HS-5 (cell line): ENCODE measurements at regions not wholly inside any gene's neighbourhood (a gene's known extent, or its start where the extent isn't known, plus 50 kb on each side); places are given as distances from the start of the nearest gene placed in this dataset.
"Not testable (repeated sequence)": the region's sequence is repeated elsewhere in the genome, so short reads cannot be mapped to it uniquely, and the experiment has no call there.

ENCODE experiments used
- DNase-seq: peaks from one replicate; pipeline ENCODE4 v3.0.0-alpha.2; 2012; ENCODE audit warnings: low read depth

DNA sequence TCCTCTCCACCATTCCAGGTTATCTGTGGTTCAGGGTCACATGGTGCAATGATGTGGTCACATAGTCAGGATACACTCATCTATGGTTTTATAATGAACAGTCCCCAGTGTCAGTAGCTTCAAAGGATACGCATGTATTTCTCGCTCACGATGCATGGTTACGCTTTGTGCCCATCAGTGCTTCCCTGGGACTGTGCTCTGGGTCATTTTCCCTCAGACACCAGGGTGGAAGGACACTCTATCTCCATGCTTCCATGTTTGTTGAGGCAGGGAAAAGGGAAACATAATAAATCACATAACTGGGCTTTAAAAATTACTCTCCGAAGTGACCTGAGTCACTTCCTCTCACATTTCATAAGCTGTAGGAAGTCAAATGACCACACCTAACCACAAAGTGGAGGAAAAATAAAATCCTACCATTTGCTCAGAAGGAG, 394.8 kb upstream of the NOX3 start:
- peak; percentile 56 for DNase-seq

DNA sequence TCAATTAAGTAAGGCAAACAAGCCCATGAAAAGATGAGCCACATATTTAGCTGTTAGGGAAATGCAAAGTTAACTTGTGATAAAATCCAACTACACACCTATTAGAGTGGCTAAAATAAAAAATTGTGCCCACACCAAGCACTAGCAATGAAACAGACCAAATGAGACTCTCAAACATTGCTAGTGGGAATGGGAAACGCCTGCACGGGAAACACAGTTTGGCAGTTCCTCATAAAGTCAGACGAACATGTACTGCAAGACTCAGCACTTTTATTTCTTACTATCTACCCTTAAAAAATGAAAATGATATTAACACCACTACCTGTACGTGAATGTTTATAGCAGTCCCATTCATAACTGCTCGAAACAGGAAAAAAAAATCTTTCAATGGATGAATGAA, 392.1 kb upstream of the NOX3 start:
- DNase-seq: no peak

DNA sequence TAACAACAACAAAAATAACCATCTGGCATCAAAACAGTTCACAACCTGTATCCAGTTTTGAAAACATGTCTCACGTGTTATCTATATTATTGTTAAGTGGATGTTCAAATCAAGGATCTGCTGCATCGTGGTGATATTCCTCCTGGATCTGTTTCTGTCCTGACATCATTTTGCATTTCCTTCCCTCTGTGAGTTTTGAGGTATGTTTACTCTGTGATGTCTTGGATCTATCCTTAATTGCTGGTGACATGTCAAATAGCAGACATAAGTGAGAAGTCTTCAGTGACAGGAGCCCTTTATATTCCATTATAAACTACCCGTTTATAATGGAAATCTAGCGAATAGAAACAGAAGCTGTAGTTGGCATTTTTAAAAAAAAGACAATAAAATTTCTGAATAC, 381.8 kb upstream of the NOX3 start:
- DNase-seq: no peak

DNA sequence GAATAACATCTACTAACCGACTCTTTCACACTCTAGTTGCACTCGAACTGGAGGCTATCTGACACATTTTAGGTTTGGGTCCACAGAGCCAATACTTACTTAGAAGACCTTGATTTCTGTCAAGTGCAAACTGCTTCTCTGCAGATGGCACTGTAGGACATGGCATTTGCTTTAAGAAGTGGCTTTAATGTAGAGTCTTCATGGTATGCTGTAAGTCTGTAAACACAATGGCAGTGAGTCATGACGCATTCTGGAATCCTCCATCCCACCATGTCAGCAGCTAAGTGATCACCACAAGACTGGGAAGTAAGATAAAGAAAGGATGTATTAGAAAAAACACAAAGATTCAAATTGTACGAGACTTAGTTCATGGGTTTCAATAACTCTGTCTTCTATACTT, 377.0 kb upstream of the NOX3 start:
- peak; percentile 11 for DNase-seq

DNA sequence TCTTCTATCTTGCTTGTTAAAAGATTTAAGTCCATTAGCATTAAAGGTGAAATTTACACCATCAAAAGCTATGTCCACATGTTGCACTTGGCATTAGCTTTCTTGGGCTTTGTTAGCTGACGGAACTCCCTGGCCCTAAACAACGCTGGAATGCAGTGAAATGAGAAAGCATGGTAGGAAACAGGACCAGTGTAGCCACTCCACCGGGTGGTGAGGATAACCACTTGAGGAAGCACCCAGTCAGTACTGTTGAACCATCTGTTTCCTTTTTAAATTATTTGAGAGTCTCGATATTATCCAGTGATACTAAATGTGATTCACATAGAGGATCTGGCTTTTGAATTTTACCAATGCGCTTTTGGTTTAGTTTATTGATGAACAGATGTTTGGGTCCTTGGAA, 374.9 kb upstream of the NOX3 start:
- DNase-seq: no peak

DNA sequence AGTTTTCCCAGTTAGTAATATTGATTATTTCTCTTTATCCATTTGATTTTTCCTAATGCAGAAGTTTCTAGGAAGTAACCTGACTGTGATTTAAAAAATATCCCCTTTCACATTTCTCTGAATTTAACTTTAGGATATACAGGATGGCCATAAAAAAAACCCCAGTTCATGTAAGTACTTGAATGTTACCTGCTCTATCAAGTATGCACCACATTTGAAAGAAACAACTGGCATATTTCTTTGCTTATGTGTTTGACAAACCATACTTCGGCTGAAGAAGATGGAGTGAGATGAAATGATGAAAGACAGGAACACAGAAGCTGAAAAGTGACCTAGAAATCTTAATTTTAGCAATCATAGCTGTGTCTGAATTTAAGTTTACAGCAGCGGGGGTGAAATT, 374.0 kb upstream of the NOX3 start:
- no peak for DNase-seq

DNA sequence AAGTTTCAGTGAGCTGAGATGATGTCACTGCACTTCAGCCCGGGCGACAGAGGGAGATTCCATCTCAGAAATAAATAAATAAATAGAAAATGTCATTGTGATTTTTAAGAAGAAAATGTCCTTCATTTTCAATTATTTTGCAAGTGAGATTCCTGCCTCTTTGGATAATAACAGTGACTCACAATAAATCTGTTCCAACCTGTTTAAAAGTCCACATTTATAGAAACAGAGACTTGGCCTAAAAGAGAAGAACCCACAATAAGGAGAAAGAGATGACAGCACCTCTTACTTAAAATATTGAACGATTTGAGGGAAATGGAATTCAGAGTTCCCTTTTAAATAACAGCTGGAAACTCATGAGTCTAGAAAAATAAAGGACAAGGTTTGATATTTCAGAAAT, 373.4 kb upstream of the NOX3 start:
- no peak for DNase-seq

DNA sequence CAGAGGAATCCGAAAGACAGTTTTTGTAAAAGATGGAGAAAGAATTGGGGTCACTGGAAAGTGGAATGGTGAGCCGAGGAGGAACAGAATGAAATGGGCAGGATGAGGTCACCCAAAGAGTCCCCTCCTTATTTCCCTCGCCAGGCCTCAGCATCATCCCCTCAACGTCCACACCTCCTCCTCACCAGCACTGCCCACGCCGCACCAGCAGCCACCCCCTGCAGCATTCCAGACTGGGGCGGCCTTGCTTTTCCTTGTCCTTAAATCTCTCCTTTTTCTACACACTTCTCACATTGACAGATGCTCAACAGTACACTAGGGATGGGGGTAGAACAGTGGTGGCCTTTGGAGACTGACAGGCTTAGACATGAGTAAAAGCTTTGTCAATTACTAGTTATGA, 363.1 kb upstream of the NOX3 start:
- no peak for DNase-seq

DNA sequence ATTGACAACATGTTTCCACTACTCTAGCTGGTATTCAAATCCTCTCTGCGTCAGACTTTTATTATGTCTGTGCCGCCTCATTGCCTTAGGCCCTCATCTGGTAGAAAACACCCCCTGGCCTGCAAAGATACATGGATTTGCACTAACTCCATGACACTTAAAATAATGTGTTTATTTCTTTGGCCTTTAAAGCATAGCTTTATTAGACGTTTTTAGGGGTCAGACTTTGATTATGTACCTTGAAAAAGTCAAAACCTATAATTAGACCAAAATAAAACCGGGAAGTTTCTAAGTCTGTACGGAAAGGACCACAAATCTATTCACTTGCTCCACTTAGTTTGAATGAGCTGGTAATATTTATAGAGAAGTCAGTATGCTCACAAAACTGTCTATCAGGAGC, 357.9 kb upstream of the NOX3 start:
- DNase-seq: no peak

DNA sequence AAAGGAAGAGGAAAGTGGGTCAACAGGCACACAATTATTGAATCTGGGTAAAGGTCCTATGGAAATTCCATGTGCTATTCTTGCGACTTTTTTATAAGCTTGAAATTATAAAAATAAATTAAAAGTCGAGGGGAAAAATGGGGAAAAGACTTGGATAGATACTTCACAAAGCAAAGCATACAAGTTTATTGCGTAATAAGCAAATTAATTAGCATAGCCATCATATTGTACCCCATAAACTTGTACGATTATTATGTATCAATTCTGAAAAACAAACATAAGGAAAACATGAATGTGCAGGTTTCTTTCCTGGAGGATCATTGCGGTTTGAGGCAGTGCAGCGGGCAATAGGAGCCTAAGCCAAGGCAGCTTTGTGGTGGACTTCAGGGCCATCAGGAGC, 351.6 kb upstream of the NOX3 start:
- DNase-seq: no peak

DNA sequence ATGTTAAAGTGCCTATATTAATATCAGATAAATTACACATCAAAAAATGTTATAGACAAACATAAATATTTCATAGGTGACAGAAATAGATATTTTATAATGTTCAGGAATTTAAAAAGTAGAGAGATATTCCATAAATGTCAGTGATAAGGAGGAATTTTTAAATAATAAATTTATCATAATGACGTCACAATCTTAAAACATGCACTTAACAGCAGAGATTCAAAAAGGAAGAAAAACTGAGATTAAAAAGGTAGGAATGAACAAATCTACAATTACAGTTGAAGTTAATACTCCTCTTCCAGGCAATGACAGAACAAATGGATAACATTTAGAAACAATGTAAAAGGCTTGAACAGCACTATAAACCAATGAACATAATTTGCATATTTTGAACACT, 345.4 kb upstream of the NOX3 start:
- DNase-seq: no peak

DNA sequence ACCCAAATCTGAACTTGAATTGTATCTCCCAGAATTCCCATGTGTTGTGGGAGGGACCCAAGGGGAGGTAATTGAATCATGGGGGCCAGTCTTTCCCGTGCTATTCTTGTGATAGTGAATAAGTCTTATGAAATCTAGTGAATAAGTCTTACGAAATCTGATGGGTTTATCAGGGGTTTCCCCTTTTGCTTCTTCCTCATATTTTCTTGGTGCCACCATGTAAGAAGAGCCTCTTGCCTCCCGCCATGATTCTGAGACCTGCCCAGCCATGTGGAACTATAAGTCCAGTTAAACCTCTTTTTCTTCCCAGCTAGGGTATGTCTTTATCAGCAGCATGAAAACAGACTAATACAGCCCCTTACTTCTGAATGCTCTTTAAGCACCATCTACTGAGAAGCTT, 343.2 kb upstream of the NOX3 start:
- not testable (repeated sequence) for DNase-seq

DNA sequence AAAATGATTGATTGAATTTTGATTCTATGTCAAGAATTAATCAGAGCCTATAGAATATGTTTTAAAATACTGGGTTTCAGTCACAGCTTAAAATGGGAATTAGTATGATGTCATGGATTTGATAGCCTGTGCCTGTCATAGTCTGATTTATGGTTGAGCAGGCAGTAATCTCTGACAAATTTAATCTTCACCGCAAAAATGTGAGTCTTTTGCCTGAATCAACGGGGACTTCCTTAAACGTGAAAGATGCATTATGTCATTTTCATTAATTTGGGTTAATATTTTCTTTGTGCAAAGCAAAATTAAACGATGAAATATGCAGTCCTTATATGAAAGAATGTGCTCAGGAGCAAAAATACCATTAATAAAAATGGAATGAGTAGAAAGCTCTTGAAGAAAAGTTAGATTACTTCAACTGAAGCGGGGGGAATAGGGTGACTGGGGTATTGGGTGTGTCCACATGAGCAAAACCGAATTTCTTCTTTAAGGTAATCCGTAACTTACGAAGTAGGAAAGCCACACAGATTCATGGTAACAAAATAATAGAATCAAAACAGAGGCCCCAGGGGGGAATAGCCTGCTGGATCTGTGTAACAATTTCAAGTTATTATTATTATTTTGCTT, 339.6 kb upstream of the NOX3 start:
- no peak for DNase-seq

DNA sequence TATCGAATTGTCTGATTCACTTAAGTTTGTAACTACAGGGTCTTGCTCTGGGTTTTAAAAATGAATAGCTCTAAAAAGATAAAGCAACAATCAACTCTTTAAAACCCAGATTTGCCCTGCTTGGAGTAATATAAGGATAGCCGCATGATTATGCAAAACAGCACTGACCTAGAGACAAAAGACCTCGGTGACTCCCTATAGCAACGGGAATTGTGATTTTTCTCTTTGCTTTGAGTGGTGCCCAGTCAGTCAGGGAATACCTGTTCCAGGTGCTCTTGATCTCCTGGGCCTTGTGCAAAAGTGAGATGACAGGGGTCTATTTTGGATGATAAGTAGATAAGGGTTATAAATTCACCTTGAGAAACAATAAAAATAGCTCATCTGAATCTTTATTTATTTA, 336.3 kb upstream of the NOX3 start:
- no peak for DNase-seq

DNA sequence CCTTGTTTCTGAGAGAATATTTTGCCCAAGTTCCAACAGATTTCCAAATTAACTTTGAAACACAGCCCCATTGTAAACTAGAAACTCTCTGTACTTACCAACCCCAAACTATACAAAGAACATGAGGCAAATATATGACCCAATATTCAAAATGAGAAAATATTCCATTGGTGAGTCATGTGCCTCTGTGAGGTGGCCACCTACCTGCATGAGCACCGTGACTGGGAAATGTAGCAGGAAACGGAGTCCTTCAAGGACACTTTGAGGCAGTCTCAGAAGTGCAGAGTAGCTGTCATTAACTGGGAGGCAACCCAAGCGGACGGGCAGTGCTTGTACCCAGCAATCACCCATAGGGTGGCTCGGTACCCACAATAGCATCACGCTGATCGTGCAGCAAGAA, 335.5 kb upstream of the NOX3 start:
- no peak for DNase-seq

DNA sequence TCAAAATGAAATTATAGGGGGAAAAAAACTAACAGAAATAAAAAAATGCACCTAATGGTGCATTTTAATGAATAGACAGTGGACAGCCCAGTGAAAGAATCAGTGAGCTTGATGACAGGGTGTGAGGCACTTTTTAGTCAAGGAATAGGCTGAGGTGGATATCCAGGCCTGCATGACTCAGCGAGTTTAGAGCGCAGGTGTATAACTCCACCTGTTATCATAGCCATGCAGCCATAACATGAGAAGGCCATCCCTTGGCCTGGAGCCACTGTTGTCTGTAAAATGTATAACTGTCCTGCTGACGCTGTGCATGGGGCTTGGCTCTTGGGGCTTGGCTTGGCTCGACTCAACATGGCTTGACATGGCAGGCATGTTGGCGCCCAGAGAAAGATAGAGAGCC, 331.5 kb upstream of the NOX3 start:
- DNase-seq: no peak

DNA sequence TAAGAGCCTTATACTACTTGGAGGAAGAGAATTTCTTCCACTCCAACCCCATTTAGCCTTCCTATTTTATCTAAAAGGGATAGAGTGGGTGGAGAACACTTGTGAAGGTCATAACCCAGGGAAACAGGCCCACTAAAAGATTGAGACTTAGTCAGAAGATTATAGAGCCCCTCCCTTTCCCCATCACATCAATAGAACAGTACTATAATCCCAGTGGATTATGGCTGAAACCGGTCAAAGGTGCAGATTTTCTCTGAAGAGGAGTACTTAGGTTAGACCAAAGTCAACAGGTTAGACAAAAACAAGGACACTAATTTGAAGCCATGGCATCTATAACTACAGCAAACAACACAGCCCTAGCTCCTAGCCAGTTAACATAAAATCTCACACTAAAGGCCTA, 330.9 kb upstream of the NOX3 start:
- DNase-seq: no peak

DNA sequence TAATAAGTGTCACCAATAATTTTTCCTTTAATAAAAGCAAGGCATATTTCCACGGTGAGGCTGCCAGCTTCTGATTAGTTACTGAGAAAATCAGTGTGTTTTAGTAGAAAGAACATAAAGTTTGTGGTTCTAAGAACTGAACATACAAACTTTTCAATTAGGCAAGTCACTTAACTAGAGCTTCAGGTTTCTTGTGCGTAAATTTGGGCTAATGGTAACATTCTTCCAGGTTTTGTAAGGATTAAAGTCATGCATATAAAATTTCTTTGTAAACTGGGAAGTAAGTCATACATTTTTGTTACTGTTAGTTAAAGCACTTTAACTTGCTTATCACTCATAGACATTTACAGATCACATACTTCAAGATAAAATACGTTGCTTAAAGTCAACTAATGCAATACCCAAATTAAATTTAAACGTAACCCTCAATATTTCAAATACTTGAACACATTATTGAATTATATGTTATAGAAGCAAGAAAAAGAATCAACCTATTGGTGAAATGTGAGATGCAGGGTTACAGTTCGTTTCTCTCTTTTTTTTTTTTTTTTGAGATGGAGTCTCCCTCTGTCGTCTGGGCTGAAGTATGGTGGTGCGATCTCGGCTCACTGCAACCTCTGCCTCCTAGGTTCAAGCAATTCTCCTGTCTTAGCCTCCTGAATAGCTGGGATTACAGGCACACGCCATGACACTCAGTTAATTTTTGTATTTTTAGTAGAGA, 327.3 kb upstream of the NOX3 start:
- DNase-seq: peak; percentile 10

DNA sequence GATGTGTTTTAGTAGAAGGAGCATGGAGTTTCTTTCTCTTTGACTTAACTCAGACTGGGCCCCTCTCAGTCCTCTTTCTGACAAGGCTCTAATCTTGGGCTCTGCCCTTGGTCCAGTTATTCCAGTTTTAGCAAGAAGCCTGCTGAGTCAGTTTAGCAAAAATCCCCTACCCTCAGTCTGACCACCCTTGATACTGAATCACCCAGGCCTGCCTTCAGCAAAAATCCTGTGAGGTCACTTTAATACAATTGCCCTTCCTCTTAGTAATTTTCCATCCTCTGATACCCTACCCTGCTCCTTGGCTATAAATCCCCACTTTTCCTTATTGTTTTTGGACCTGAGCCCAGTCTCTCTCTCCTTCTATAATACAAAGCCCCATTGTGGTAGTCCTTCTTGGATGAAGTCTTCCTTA, 326.7 kb upstream of the NOX3 start:
- DNase-seq: peak; percentile 47

DNA sequence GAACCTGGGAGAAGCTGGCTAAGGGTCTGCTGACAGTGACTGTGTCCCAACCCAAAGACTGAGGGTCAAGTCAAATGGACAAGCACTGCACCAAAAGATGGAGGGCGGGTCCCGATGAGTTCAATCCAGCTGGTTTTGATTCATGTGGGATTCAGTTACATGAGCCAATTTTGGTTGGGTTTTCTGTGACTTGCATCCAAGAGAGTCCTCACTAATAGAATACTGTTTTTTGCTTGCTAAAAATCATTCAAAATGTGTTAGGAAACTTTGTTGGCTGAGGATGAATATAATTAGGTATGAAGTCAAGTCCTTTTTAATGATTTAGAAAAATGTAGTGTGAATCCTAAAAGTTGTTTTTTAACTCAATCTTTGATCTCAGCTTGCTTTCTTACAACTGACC, 323.8 kb upstream of the NOX3 start:
- DNase-seq: no peak

DNA sequence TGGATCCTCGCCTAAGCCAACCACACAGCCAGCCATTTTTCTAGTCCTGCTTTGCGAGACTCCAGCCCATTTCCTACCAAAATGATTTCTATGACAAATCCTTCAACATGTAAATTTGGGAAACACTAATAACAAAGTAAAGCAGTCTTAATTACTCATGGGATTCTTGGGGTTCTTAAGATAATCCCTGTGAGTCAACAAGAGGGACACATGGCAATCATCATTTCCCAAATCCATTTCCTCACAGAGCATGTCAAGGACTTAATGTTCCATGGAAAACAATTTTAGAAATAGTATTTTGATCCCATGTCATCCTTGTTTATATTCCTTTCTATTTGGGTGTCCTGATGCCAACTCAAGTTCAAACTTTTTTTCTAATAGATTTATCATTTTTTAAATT, 322.7 kb upstream of the NOX3 start:
- DNase-seq: no peak

DNA sequence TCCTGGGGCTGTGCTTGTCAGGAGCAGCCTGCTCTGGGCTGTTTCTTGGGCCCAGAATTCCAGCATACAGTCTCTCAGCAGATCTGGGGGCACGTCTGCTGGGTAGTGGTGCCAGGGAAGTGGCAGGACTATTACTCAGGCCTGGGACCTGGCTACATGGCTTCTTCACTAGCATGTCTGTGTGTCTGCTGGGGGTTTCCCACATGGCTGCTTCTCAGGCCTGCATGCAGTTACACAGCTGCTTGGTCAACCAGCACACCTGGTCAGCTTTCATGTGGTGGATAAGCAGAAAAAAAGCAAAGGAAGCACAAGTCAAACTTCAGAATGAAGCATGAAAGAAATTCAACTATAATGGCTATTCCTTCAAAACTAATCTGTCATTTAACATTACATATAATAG, 316.2 kb upstream of the NOX3 start:
- no peak for DNase-seq

DNA sequence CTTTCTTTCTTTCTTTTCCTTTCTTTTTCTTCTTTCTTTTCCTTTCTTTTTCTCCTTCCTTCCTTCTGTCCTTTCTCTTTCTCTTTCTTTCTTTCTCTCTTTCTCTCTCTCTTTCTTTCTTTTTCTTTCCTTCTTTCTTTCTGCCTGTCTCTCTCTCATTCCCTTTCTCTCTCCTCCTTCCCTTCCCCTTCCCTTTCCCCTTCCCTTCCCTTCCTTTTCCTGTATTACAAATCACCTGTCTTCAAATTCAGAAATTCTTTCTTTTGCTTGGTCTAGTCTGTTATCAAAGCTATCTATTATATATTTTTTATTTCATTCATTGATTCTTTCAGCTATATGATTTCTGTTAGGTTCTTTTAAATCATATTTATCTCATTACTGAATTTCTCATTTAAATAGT, 315.2 kb upstream of the NOX3 start:
- DNase-seq: no peak

DNA sequence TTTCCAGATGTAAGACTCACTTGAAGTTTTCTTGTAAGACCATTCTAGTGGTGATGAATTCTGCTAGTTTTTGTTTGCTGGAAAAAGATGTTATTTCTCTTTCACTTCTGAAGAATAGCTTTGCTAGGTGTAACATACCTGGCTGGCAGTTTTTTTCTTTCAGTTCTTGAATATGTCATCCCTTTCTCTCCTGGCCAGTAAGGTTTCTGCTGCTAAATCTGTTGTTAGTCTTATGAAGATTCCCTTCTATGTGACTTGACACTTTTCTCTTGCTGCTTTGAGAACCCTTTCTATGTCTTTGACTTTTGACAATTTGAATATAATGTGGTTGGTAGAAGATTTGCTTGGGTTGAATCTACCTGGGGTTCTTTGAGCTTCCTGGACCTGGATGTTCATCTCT, 314.7 kb upstream of the NOX3 start:
- no peak for DNase-seq
